ENCODE measurements at regions not wholly inside any gene's neighbourhood (a gene's known extent, or its start where the extent isn't known, plus 50 kb on each side); places are given as distances from the start of the nearest gene placed in this dataset.
A peak's percentile ranks its signal among the peaks of the same experiment; 100 is the strongest.

DNA sequence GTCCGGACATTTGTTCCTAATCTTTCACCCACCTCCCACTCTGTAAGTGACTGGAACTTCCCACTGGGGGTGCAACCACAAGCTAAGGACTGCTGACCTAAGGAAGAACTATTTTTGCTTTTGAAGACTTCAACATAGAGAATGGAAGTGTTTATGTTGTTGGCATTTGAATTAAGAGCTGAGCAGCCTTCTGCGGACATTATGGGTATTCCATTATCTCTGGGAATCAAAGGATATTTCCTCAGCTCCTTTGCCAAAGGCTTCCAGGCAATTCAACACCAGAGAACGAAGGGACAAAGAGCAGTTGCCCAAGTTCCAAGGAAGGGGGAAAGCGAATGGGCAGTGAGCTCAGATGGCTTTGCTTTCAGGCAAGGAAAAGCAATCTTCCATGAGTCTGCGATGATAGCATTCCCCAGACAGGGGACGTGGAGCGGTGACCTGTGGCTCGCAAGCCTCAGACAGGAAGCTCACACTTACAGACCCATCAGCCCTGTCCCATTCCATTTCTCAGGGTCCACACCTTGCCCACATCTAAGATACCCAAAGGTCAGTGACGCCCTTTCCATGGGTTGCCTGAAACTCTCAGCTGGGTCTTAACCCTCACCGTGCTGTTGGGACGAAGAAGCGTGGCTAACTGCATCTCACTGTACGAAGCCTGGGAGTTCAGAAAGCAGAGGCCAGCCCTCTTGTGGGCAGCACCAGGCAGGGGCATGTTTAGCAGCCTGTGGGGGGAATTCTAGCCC lies 116.8 kb downstream of the COPS8 start:
- Histone ChIP-seq H2BK12ac (ENCODE audit: low read length) (no peak overlapping the region), H3K27me3 (ENCODE audit: control insufficient read depth in 3 of 3, insufficient read depth in 3 of 3, low read depth in 1 of 3, low read length in 3 of 3) (no peaks in the 10 kb centered on the region), H2AK5ac (ENCODE audit: low read depth, low read length) (no peak overlapping the region), H3K9ac (ENCODE audit: low read depth, low read length, poor library complexity) (no peak overlapping the region), H3K4me3 (ENCODE audit: low read length in 2 of 2) (no peak overlapping the region), H2BK120ac (ENCODE audit: low read depth, low read length) (no peak overlapping the region), H3K9me3 (replicated peaks in 1 of 2; ENCODE audit: control insufficient read depth in 2 of 2, insufficient read depth in 1 of 2, low read depth in 1 of 2, low read length in 2 of 2) (no peaks in the 10 kb centered on the region), H3K18ac (ENCODE audit: low read length) (peak overlapping the region; percentile 46), H3K4me1 (ENCODE audit: control insufficient read depth in 2 of 2, insufficient read depth in 1 of 2, low read depth in 1 of 2, low read length in 2 of 2) (peaks cover 0 to 13% of the 10 kb centered on the region in 2 donors), H2AFZ (ENCODE audit: low read length) (peak overlapping the region; percentile 7), H4K8ac (ENCODE audit: low read depth, low read length) (no peak overlapping the region), H3K4me2 (ENCODE audit: insufficient read depth, low read length, poor library complexity, severe bottlenecking) (no peak overlapping the region), H3K23ac (ENCODE audit: low read depth, low read length, poor library complexity) (no peak overlapping the region), H2BK5ac (ENCODE audit: low read length) (no peak overlapping the region), H3K79me1 (ENCODE audit: low read depth, low read length) (no peaks in the 10 kb centered on the region), H3K27ac (replicated peaks; ENCODE audit: low read length) (peak overlapping the region; percentile 25), H2BK15ac (ENCODE audit: low read length) (no peak overlapping the region), H3K4ac (ENCODE audit: low read length) (no peak overlapping the region), H4K91ac (ENCODE audit: low read depth, low read length, poor library complexity) (no peak overlapping the region), H3K14ac (ENCODE audit: low read length) (no peak overlapping the region), H3K36me3 (replicated peaks in 1 of 2; ENCODE audit: control insufficient read depth in 2 of 2, insufficient read depth in 2 of 2, low read length in 2 of 2) (no peaks in the 10 kb centered on the region)
- WGBS, 2 donors (ENCODE audit: extremely low coverage in 2 of 2, insufficient read length in 2 of 2, insufficient replicate concordance in 1 of 2): no CpG with 5 or more reads among the region's 13 CpGs
- DNase-seq (ENCODE audit: low spot score): no peak

- no peaks in the 10 kb centered on the region for H3K9me3 ChIP-seq (replicated peaks in 1 of 2; ENCODE audit: control insufficient read depth in 2 of 2, insufficient read depth in 1 of 2, low read depth in 1 of 2, low read length in 2 of 2)
- no peak overlapping the region for H3K14ac ChIP-seq (ENCODE audit: low read length)
- no peak overlapping the region for H3K4me2 ChIP-seq (ENCODE audit: insufficient read depth, low read length, poor library complexity, severe bottlenecking)
- peak overlapping the region; percentile 1 for H3K18ac ChIP-seq (ENCODE audit: low read length)
- H3K9ac ChIP-seq (ENCODE audit: low read depth, low read length, poor library complexity): no peak overlapping the region
- H3K4me3 ChIP-seq (ENCODE audit: low read length in 2 of 2): no peak overlapping the region
- H2AFZ ChIP-seq (ENCODE audit: low read length): no peak overlapping the region
- H3K4ac ChIP-seq (ENCODE audit: low read length): no peak overlapping the region
- H3K36me3 ChIP-seq (replicated peaks in 1 of 2; ENCODE audit: control insufficient read depth in 2 of 2, insufficient read depth in 2 of 2, low read length in 2 of 2): no peaks in the 10 kb centered on the region
- no peak overlapping the region for H4K8ac ChIP-seq (ENCODE audit: low read depth, low read length)
- no peaks in the 10 kb centered on the region for H3K27me3 ChIP-seq (ENCODE audit: control insufficient read depth in 3 of 3, insufficient read depth in 3 of 3, low read depth in 1 of 3, low read length in 3 of 3)
- no peak overlapping the region for H3K27ac ChIP-seq (replicated peaks; ENCODE audit: low read length)
- H2BK120ac ChIP-seq (ENCODE audit: low read depth, low read length): no peak overlapping the region
- H2AK5ac ChIP-seq (ENCODE audit: low read depth, low read length): no peak overlapping the region
- no CpG with 5 or more reads among the region's 8 CpGs for WGBS, 2 donors (ENCODE audit: extremely low coverage in 2 of 2, insufficient read length in 2 of 2, insufficient replicate concordance in 1 of 2)
- no peak overlapping the region for H3K23ac ChIP-seq (ENCODE audit: low read depth, low read length, poor library complexity)
- H4K91ac ChIP-seq (ENCODE audit: low read depth, low read length, poor library complexity): no peak overlapping the region
- H3K79me1 ChIP-seq (ENCODE audit: low read depth, low read length): no peaks in the 10 kb centered on the region
- no peak overlapping the region for H2BK12ac ChIP-seq (ENCODE audit: low read length)
- peaks cover 0 to 13% of the 10 kb centered on the region in 2 donors for H3K4me1 ChIP-seq (ENCODE audit: control insufficient read depth in 2 of 2, insufficient read depth in 1 of 2, low read depth in 1 of 2, low read length in 2 of 2)
- H2BK5ac ChIP-seq (ENCODE audit: low read length): no peak overlapping the region
- DNase-seq (ENCODE audit: low spot score): no peak
- no peak overlapping the region for H2BK15ac ChIP-seq (ENCODE audit: low read length)
Measured at GRCh38 chr2:237205043-237205541, 119.4 kb downstream of the COPS8 start.

GRCh38 chr2:237205561-237205971 lies 119.9 kb downstream of the COPS8 start:
- no peaks in the 10 kb centered on the region for H3K9me3 ChIP-seq (replicated peaks in 1 of 2; ENCODE audit: control insufficient read depth in 2 of 2, insufficient read depth in 1 of 2, low read depth in 1 of 2, low read length in 2 of 2)
- no peak overlapping the region for H2AK5ac ChIP-seq (ENCODE audit: low read depth, low read length)
- H3K27me3 ChIP-seq (ENCODE audit: control insufficient read depth in 3 of 3, insufficient read depth in 3 of 3, low read depth in 1 of 3, low read length in 3 of 3): no peaks in the 10 kb centered on the region
- no peaks in the 10 kb centered on the region for H3K36me3 ChIP-seq (replicated peaks in 1 of 2; ENCODE audit: control insufficient read depth in 2 of 2, insufficient read depth in 2 of 2, low read length in 2 of 2)
- H2BK120ac ChIP-seq (ENCODE audit: low read depth, low read length): no peak overlapping the region
- no peak overlapping the region for H3K4ac ChIP-seq (ENCODE audit: low read length)
- no peak overlapping the region for H4K91ac ChIP-seq (ENCODE audit: low read depth, low read length, poor library complexity)
- H3K23ac ChIP-seq (ENCODE audit: low read depth, low read length, poor library complexity): no peak overlapping the region
- no CpG with 5 or more reads among the region's 8 CpGs for WGBS, 2 donors (ENCODE audit: extremely low coverage in 2 of 2, insufficient read length in 2 of 2, insufficient replicate concordance in 1 of 2)
- H3K79me1 ChIP-seq (ENCODE audit: low read depth, low read length): no peaks in the 10 kb centered on the region
- H3K18ac ChIP-seq (ENCODE audit: low read length): no peak overlapping the region
- no peak overlapping the region for H2AFZ ChIP-seq (ENCODE audit: low read length)
- DNase-seq (ENCODE audit: low spot score): no peak
- H3K4me1 ChIP-seq (ENCODE audit: control insufficient read depth in 2 of 2, insufficient read depth in 1 of 2, low read depth in 1 of 2, low read length in 2 of 2): peaks cover 0 to 13% of the 10 kb centered on the region in 2 donors
- H2BK5ac ChIP-seq (ENCODE audit: low read length): no peak overlapping the region
- no peak overlapping the region for H3K4me3 ChIP-seq (ENCODE audit: low read length in 2 of 2)
- H3K4me2 ChIP-seq (ENCODE audit: insufficient read depth, low read length, poor library complexity, severe bottlenecking): no peak overlapping the region
- H2BK12ac ChIP-seq (ENCODE audit: low read length): no peak overlapping the region
- H3K27ac ChIP-seq (replicated peaks; ENCODE audit: low read length): no peak overlapping the region
- no peak overlapping the region for H4K8ac ChIP-seq (ENCODE audit: low read depth, low read length)
- no peak overlapping the region for H3K9ac ChIP-seq (ENCODE audit: low read depth, low read length, poor library complexity)
- no peak overlapping the region for H3K14ac ChIP-seq (ENCODE audit: low read length)
- no peak overlapping the region for H2BK15ac ChIP-seq (ENCODE audit: low read length)

GRCh38 chr2:237207646-237208045 lies 122.0 kb downstream of the COPS8 start:
- H3K14ac ChIP-seq (ENCODE audit: low read length): no peak overlapping the region
- no peak overlapping the region for H2BK120ac ChIP-seq (ENCODE audit: low read depth, low read length)
- no peak overlapping the region for H2AFZ ChIP-seq (ENCODE audit: low read length)
- H3K36me3 ChIP-seq (replicated peaks in 1 of 2; ENCODE audit: control insufficient read depth in 2 of 2, insufficient read depth in 2 of 2, low read length in 2 of 2): no peaks in the 10 kb centered on the region
- no peak overlapping the region for H3K4ac ChIP-seq (ENCODE audit: low read length)
- no peak overlapping the region for H3K4me2 ChIP-seq (ENCODE audit: insufficient read depth, low read length, poor library complexity, severe bottlenecking)
- no peak overlapping the region for H2BK15ac ChIP-seq (ENCODE audit: low read length)
- H3K9ac ChIP-seq (ENCODE audit: low read depth, low read length, poor library complexity): no peak overlapping the region
- H4K91ac ChIP-seq (ENCODE audit: low read depth, low read length, poor library complexity): no peak overlapping the region
- H2BK5ac ChIP-seq (ENCODE audit: low read length): no peak overlapping the region
- H3K27me3 ChIP-seq (ENCODE audit: control insufficient read depth in 3 of 3, insufficient read depth in 3 of 3, low read depth in 1 of 3, low read length in 3 of 3): peaks cover 0 to under 1% (median 0%) of the 10 kb centered on the region in 3 experiments
- no peak overlapping the region for H3K18ac ChIP-seq (ENCODE audit: low read length)
- no peak for DNase-seq (ENCODE audit: low spot score)
- no peak overlapping the region for H3K23ac ChIP-seq (ENCODE audit: low read depth, low read length, poor library complexity)
- no peak overlapping the region for H2AK5ac ChIP-seq (ENCODE audit: low read depth, low read length)
- H2BK12ac ChIP-seq (ENCODE audit: low read length): no peak overlapping the region
- no CpG with 5 or more reads among the region's 7 CpGs for WGBS, 2 donors (ENCODE audit: extremely low coverage in 2 of 2, insufficient read length in 2 of 2, insufficient replicate concordance in 1 of 2)
- peaks cover 0 to 8% of the 10 kb centered on the region in 2 donors for H3K9me3 ChIP-seq (replicated peaks in 1 of 2; ENCODE audit: control insufficient read depth in 2 of 2, insufficient read depth in 1 of 2, low read depth in 1 of 2, low read length in 2 of 2)
- no peaks in the 10 kb centered on the region for H3K79me1 ChIP-seq (ENCODE audit: low read depth, low read length)
- no peak overlapping the region for H4K8ac ChIP-seq (ENCODE audit: low read depth, low read length)
- H3K4me1 ChIP-seq (ENCODE audit: control insufficient read depth in 2 of 2, insufficient read depth in 1 of 2, low read depth in 1 of 2, low read length in 2 of 2): peaks cover 0 to 11% of the 10 kb centered on the region in 2 donors
- H3K4me3 ChIP-seq (ENCODE audit: low read length in 2 of 2): no peak overlapping the region
- no peak overlapping the region for H3K27ac ChIP-seq (replicated peaks; ENCODE audit: low read length)
